ENCODE measurements at regions not wholly inside any gene's neighbourhood (a gene's known extent, or its start where the extent isn't known, plus 50 kb on each side); places are given as distances from the start of the nearest gene placed in this dataset.
"Not testable (repeated sequence)": the region's sequence is repeated elsewhere in the genome, so short reads cannot be mapped to it uniquely, and the experiment has no call there.

- ATAC-seq: no peak
- no peak for DNase-seq (ENCODE audit: low spot score)
Measured at GRCh38 chr14:62468946-62469345, 576.3 kb downstream of the KCNH5 start.

GRCh38 chr14:62470935-62471334 is 574.3 kb downstream of the KCNH5 start:
- ATAC-seq (no peak), DNase-seq (ENCODE audit: low spot score) (no peak)

GRCh38 chr14:62491146-62491545 is 554.1 kb downstream of the KCNH5 start:
- ATAC-seq: no peak
- DNase-seq (ENCODE audit: low spot score): no peak

GRCh38 chr14:62497708-62498107 is 547.5 kb downstream of the KCNH5 start:
- no peak for DNase-seq (ENCODE audit: low spot score)
- ATAC-seq: no peak

GRCh38 chr14:62501021-62501750 is 544.1 kb downstream of the KCNH5 start:
- ATAC-seq (no peak), DNase-seq (ENCODE audit: low spot score) (no peak)

GRCh38 chr14:62505045-62505444 is 540.2 kb downstream of the KCNH5 start:
- DNase-seq (ENCODE audit: low spot score) (no peak), ATAC-seq (no peak)

- not testable (repeated sequence) for ATAC-seq; DNase-seq (ENCODE audit: low spot score)
Measured at GRCh38 chr14:62521309-62521708, 523.9 kb downstream of the KCNH5 start.

- DNase-seq (ENCODE audit: low spot score) (no peak), ATAC-seq (no peak)
Measured at GRCh38 chr14:62528296-62528695, 517.0 kb downstream of the KCNH5 start.

GRCh38 chr14:62532181-62532580 is 513.1 kb downstream of the KCNH5 start:
- ATAC-seq (no peak), DNase-seq (ENCODE audit: low spot score) (no peak)

GRCh38 chr14:62546862-62547474 is 498.3 kb downstream of the KCNH5 start:
- DNase-seq (ENCODE audit: low spot score) (no peak), ATAC-seq (no peak)

- ATAC-seq (no peak), DNase-seq (ENCODE audit: low spot score) (no peak)
Measured at GRCh38 chr14:62557416-62557815, 487.8 kb downstream of the KCNH5 start.

- DNase-seq (ENCODE audit: low spot score): no peak
- ATAC-seq: no peak
Measured at GRCh38 chr14:62558451-62558850, 486.8 kb downstream of the KCNH5 start.

- ATAC-seq (no peak), DNase-seq (ENCODE audit: low spot score) (no peak)
Measured at GRCh38 chr14:62585247-62585646, 460.0 kb downstream of the KCNH5 start.

- no peak for ATAC-seq
- DNase-seq (ENCODE audit: low spot score): no peak
Measured at GRCh38 chr14:62592877-62593276, 452.4 kb downstream of the KCNH5 start.

GRCh38 chr14:62597143-62597542 is 448.1 kb downstream of the KCNH5 start:
- no peak for DNase-seq (ENCODE audit: low spot score)

GRCh38 chr14:62599616-62600385 is 445.5 kb downstream of the KCNH5 start:
- ATAC-seq (no peak), DNase-seq (ENCODE audit: low spot score) (no peak)

More at GRCh38 chr14:62597143-62597542, 448.1 kb downstream of the KCNH5 start:
- no peak for ATAC-seq

GRCh38 chr14:62602712-62603111 is 442.5 kb downstream of the KCNH5 start:
- DNase-seq (ENCODE audit: low spot score) (no peak), ATAC-seq (no peak)

GRCh38 chr14:62604524-62604923 is 440.7 kb downstream of the KCNH5 start:
- DNase-seq (ENCODE audit: low spot score) (no peak), ATAC-seq (no peak)

- no peak for DNase-seq (ENCODE audit: low spot score)
- ATAC-seq: no peak
Measured at GRCh38 chr14:62614122-62614521, 431.1 kb downstream of the KCNH5 start.

- ATAC-seq (no peak), DNase-seq (ENCODE audit: low spot score) (no peak)
Measured at GRCh38 chr14:62616668-62617067, 428.6 kb downstream of the KCNH5 start.

- DNase-seq (ENCODE audit: low spot score) (no peak), ATAC-seq (no peak)
Measured at GRCh38 chr14:62626416-62626815, 418.8 kb downstream of the KCNH5 start.

- DNase-seq (ENCODE audit: low spot score): no peak
- no peak for ATAC-seq
Measured at GRCh38 chr14:62629176-62629725, 416.0 kb downstream of the KCNH5 start.
